HTR-8/SVneo (cell line): ENCODE measurements at regions not wholly inside any gene's neighbourhood (a gene's known extent, or its start where the extent isn't known, plus 50 kb on each side); places are given as distances from the start of the nearest gene placed in this dataset.

ENCODE experiments used
- DNase-seq: peaks from one replicate; pipeline ENCODE4 v3.0.0; 2011; ENCODE audit warnings: low spot score, mixed read lengths; ENCODE audit not compliant: insufficient read length
- FAIRE-seq: peaks from 2 replicates; lab custom pipeline; 2011; peaks lifted over from hg19 to GRCh38; lab: Jason Lieb, UNC

DNA sequence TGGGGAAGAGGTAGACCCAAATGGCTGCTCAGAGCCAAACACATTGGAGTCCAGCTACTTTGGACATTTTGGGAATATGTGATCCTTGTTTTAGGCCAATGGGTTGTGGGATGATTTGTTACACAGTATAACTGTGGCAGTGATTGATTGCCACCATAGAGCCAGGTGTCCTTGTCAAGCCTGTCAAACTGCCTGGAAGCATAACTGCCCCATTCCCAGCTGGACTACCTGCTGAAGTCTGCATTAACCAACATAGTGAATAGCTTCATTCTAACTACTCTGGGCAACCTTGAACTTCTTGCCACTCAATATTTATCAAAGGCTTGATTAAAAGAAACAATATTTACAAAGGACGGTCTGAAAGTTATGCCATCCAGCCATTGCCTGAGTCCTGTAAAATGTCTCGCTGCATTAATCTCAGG lies 164.7 kb downstream of the LINC00237 start:
- DNase-seq: no peak
- FAIRE-seq: no peak

DNA sequence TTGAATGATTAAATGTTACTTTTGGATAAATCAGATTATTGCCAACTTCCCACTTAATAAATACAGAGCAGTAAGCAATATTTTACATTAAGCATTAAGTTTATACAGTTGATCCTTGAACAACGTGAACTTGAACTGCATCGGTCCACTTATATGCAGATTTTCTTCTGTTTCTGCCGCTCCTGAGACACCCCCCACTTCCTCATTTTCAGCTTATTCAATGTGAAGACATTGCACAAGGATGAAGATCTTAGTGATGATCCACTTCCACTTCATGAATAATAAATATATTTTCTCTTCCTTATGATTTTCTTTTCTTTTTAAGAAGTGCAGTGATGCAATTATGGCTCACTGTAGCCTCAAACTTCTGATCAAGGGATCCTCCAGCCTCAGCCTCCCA lies 167.2 kb downstream of the LINC00237 start:
- no peak for FAIRE-seq
- DNase-seq: no peak

DNA sequence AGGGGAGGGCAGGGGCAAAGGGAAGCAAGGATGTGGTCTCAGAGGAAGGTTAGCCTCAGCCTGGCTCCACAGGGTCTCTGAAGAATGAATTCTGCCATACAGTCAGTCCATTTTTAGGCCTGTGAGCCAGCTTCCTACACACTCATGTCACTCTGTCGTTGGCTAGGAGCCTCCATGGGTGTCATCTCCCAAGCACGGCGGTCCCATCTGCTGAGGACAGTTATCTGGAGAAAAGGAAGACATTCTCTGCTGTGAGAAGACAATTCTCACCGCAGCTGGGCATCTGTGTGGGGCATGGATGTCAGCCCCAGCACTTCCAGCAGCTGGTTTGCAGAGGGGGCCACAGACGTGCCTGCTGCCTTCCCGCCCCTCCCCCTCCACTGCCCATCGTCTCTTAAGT lies 167.6 kb downstream of the LINC00237 start:
- DNase-seq: no peak
- no peak for FAIRE-seq

DNA sequence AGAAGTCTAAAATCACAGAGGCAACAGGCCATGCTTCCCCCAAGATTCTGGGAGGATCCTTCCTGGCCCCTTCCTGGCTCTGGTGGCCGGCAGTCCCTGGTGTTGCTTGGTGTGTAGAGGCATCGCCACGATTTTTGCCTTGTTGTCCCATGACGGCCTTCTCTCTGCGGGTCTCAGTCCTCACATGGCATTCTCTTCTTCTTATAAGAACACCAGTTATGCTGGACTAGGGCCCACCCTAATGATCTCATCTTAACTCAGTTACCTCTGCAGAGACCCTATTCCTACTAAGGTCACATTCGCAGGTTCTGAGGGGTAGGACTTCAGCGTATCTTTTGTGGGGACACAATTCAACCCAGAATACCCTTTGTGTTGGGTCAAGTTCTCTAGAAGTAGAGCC lies 168.0 kb downstream of the LINC00237 start:
- DNase-seq: no peak
- FAIRE-seq: no peak

DNA sequence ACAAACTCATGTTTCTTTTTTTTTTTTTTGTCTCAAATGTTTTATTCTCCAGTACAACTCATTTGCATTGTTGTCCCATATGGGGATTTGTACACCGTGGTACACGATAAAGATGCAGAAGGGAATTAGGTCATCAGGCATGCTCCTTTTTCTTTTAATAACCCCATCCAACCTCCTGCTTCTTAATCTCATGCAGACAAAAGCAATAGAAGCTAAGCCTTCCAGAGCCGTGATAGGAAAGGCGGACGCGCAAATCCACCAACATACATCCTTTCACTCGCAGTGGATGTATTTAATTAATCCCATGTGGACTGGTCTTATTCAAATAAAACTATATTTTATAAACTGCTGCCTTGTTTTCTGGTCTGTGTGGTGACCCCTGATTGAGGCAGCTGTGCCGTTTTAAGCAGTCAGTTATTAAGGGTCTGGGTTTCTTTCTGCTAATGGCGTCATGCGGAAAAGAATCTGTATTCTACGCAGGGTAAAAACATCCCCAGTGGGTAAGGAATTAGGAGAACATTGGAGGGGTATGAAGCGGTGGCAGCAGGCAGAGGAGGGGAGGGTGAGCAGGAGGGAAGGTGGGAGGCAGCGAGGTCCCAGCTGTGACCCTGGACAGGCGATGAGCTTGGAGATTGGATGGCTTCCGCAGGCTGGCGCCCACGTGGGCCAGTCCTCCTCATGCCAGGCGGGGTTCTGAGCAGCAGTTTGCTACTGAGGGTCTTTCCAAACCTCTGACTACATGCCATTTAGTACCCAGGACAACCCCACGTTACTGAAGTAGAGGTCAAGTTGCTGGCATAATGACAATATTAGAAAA lies 172.8 kb downstream of the LINC00237 start:
- FAIRE-seq (no peak), DNase-seq (no peak)

DNA sequence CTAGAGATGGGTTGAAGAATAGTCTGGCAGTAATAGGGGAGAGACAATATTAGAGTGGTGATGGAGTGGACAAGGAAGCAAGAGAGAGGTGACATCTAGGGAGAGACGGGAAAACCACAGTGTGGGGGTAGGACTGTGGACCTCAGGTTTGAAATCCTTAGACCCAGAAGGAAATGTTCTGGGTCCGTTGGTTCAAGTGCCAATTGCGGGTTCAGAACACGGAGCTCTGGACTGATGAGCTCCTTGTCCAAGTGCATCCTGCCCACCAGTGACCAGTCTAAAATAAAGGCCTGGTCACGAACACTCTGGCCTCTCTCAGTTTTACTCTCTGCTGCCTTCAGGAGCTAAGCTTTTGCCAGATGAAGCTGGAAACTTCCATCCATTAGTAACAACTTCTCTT lies 174.0 kb downstream of the LINC00237 start:
- DNase-seq (no peak), FAIRE-seq (no peak)

DNA sequence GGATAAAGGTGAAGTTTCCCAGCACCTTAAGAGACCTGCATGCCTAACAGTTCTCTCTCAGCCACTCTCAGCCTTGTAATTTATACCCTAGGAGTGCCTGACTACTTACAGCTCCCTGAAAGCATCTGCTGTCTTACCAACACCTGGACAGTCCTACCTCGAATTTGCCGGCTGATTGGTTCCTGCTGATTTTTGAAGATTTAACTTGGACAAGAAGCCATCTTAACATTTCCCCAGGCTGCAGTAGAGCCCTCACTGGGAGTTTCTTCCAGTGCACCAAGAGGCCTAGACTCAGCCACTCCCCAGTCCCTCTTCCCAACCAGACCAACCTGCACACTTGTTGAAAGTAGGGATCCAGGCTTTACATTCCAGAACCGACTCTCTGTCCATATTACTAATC lies 174.5 kb downstream of the LINC00237 start:
- FAIRE-seq (no peak), DNase-seq (no peak)

DNA sequence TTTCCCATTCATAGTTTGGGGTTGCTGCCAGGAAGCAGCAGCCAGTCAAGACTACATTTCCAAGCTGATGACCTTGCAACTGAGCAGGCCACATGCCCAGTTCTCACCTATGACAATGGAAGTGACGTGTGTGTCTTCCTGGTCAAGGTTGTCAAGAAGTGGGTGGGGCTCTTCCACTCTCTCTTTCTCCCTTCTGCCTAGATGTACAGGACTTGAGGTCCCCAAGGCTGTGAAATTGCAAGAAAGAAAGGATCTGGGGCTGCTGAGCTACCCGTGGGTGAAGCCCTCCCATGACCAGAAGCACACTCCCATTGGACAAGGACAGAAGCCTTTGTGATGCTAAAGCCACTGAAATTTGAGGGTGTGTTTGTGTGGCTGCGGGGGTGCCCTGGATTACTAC lies 175.1 kb downstream of the LINC00237 start:
- DNase-seq (no peak), FAIRE-seq (no peak)

DNA sequence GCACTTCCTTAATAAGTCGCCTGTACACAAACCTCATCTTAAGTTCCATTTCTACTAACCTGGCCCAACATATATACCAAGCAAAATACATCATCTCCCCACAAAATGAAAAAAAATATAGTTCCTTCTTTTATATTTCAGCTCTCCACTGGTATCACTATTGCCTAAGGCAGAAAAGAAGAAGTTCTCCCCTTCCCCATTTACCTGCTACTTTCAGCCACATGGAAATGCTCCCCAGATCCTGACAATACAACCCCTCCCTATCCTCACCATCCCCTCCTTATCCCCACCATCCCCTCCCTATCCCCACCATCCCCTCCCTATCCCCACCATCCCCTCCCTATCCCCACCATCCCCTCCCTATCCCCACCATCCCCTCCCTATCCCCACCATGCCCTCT lies 175.7 kb downstream of the LINC00237 start:
- FAIRE-seq (no peak), DNase-seq (no peak)

DNA sequence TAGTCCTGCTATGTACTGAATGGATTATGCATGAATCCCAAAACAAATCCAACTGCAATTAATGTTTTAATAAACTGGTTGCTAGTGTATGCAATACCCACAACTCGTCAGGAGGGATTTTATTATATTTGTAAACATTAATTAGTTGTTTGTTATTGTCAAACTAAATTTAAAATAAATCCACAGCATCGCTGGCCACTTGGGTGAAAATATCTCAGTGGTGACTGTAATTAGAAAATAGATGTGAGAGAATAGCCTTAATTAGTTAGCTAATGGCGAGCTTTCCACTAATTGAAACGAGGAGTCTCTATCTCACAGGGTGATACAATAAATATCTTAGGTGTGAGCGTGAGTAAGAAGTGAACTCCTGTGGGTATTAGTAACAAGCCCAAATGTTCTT lies 176.8 kb downstream of the LINC00237 start:
- FAIRE-seq: no peak

DNA sequence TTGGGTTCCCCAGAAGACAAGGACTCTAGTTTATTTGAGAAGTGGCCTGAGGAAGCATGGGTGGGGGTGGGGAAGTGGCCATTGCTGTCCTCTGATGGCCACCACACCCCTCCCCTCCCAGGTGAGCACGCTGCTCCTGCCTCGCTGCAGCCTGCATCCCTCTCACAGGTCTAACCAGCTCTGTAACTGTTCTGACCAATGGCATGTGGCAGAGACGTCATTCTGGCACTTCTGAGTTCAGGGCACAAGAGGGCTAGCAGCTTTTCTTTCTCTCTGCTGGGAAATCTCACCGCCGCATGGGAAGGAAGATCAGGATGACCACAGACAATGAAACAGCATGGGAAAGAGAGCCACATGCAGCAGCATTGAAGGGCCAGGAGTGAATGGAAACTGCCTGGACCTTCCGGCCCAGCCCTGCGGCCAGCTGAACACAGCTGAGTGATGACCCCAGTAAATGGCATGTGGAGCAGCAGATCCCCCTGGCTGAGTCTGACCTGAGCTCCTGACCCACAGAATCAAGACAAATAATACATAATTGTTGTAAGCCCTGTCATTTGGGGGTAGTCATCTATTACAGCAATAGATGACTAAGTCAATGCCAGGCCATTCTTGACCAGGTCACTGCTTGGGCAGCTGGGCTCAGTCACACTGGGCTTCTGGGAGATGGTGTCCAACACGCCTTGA lies 179.8 kb downstream of the LINC00237 start:
- DNase-seq (no peak), FAIRE-seq (no peak)

More for the DNA sequence above, 176.8 kb downstream of the LINC00237 start:
- DNase-seq: no peak

DNA sequence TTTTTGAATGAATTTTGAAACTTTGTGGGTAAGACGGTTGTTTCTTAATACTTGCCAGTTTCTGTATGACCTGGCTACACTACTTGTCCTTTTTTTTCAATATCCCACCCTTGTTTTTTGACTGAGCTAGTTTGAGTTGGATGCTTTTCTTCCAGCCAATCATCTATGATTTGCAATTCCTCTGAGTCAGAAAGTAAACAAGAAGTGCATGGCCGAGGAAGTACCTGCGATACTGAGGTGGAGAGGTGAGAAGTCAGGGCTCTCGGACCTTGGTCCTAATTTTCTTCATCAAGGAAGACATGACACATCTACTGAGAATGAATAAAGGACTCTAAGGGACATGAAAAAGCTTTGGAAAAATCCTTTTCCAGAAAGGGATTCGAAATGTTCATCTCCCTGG lies 185.7 kb downstream of the LINC00237 start:
- FAIRE-seq (no peak), DNase-seq (no peak)

DNA sequence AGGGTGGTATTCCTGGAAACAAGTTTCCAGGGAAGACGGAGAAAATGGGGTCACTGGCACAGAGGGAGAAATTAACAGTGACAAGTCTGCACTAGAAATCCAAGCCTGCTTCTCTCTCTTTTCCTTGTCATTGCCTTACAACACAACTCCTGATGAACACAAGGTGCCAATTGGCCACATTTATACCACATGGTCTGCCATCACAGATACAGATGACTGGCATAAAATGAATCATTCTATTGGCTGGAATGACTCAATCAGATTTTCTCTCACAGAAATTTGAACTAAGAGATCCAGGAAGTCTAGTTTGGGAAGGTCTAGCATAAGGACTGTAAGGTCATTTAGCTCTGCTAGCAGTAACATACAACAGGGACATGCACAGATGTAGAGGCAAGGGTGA lies 190.3 kb downstream of the LINC00237 start:
- FAIRE-seq (no peak), DNase-seq (no peak)

DNA sequence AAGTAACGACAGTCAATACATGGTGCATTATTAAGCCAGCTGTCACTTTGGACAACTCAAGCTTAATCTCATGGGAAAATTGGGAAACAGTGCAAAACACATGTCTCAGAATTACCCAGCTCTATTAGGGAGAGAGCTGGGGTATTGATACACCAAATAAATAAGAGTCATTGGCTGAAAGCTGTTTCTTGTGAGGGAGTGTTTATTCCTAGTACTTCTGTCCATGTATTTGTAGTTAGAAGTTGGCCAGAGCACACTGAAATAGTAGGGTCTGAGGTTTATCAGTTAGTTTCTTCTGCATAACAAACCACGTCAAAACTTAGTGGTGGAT lies 192.0 kb upstream of the RALGAPA2 start:
- no peak for FAIRE-seq

DNA sequence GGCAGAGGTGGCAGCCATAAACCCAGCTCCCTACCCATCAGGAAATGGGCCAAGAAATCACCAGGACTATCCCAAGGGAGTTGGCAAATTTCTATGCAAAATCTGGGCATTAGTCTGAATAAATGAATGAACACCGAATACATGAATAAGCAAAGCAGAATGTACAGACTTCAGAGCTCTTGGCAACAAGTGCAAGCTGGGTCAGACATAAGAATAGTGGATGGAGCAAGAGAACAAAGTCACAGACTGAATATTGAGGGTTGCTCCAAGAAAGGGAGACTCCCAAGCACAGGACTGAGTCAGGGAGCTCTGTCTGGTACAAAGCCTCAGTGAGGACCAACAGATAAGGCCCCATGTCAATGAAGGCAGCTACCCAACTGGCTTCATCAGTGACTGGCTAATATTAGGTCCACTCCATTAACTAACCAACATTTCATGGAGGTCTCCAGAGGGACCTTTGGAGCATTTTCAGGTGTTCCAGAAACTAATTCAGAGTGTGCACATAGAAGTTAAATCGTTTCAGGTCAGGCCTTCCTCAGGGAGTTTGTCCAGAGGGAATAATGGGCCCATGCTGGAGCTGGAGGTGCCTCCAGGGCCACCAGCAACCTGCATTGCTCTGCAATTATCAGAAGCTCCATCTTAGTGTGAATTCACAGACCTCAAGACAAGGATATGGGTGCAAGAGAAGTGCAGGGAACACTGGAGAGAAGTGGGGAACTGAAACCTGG lies 191.5 kb upstream of the RALGAPA2 start:
- FAIRE-seq (no peak), DNase-seq (no peak)

More for the DNA sequence above, 192.0 kb upstream of the RALGAPA2 start:
- no peak for DNase-seq

DNA sequence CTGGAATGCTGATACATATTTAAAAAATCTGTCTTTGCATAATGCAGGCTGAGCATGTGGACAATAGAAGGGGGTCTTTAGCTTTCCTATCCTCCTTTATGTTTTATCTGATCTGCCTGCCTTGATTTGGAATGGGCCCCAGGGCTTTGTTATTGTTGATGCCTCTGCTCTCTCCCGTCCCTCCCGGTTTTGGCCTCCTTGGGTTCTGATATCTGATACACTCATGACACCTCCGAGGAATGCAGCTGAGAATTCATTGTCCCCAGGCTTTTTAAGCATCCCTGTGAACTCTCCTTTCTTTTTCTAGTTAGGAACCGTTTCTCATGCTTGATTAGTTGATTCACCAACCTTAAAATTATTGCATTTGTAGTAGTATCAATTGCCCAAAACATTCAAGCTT lies 185.5 kb upstream of the RALGAPA2 start:
- DNase-seq (no peak), FAIRE-seq (no peak)

DNA sequence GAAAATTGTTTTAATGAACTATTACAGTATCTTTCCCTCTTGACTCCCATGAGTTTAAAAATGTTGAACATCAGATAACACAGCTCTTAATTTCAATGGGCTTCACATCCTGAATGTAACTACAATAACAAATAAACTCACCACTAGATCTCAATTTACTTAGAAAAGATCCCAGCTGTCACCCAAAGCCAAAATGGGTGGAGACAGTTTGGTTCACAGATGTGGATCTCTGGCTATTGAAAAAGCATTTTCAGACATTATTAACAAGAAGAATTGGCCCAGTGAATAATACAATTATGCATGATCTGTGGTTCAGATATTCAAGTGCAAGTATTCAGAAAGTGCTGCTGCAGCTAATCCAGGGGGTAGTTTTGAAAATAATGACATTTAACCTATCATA lies 184.7 kb upstream of the RALGAPA2 start:
- no peak for FAIRE-seq

DNA sequence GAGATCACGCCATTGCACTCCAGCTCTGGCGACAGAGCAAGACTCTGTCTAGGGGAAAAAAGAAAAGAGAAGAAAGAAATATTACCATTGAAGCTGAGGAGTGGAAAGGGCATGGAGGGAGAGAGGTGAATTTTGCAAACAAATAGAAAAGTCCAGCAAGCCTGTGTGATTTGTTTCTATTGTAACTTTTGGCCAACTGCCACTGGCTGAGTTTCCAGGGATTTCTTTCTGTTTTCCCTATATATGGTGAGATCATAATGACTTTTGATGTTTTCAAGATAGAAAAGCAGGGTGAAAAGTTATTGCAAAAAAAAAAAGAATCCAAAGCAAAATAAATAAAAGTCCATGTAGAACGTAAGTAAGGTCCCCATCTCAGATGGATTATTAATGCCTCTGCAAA lies 184.2 kb upstream of the RALGAPA2 start:
- no peak for FAIRE-seq

More for the DNA sequence above, 184.7 kb upstream of the RALGAPA2 start:
- no peak for DNase-seq

DNA sequence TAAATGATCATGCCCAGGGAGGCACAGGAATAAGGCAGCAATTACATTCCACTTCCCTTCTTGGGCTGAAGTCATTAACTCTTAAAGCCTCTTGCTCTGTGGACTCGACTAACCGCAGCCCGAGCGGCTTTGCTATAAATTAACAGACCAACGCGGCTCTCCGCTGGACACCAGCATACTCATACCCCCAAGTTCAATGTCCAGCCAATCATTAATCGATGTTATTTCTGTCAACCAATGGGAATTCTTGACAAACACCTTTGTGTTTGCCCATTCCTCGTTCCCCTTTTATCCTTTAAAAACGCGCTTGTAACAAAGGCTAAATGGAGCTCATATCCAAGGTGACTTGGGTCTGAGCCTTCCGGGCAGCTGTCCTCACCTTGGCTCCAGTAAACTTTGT lies 183.1 kb upstream of the RALGAPA2 start:
- DNase-seq (no peak), FAIRE-seq (no peak)

More for the DNA sequence above, 184.2 kb upstream of the RALGAPA2 start:
- DNase-seq: no peak

DNA sequence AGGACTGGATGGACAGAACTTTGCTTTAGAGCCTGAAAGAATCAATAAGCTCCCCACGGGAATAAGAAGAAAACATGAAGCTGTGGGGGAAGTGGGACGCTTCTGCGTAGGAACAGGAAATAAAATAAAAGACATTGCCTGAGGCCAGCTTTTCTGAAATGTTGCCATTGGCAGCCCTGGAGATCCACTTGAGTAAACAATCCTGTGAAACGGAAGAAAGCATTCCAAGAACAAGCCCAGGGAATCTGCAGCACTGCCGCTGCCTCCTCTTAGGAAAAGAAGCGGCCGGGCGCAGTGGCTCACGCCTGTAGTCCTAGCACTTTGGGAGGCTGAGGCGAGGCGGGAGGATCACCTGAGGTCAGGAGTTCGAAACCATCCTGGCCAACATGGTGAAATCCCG lies 182.3 kb upstream of the RALGAPA2 start:
- FAIRE-seq (no peak), DNase-seq (no peak)

DNA sequence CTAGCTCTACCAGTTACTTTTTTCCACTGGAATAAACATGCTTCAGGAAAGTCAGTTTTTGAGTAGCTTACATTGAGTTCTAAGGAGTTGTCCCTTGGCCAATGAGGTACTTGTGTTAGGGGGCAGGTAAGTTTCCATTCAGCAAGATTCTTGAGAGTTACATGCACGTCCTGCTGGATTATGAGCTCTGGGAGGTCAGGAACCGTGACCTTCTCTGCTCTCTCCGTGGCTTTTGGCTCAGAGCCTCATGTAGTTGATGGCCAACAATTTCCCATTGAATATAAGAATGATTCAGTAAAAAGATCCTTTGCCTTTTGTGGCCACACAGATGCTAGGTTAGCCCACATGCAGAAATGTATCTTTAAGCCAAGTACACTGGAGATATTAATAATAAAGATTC lies 181.8 kb upstream of the RALGAPA2 start:
- DNase-seq: no peak
- FAIRE-seq: no peak
